GM19452 (cell line): ENCODE measurements at regions not wholly inside any gene's neighbourhood (a gene's known extent, or its start where the extent isn't known, plus 50 kb on each side); places are given as distances from the start of the nearest gene placed in this dataset.

Source experiments
- ATAC-seq: cut with Tn5 transposase; IDR thresholded peaks from one replicate; pipeline ENCODE4 v1.9.1; 2021; ENCODE audit not compliant: unreplicated experiment

DNA sequence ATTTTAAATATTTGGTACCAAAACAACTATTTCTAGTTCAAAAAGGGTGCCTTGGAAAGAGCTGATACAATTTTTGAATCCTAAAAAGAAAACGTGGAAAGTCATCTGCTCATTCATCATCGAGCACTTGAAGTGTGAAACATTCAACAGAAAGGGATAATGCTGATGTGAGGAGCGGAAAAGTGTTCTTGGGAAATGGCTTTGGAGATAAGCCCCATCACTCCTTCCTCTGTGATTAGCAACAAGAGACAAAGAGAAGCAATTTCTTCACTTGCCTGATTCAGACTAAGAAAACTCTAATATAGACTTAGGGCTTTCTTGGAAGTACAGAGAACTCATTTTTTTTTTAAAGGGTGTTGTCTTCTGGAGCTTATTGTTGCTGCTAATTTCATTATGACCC is 74.9 kb downstream of the C9orf152 start:
- ATAC-seq, result no peak

DNA sequence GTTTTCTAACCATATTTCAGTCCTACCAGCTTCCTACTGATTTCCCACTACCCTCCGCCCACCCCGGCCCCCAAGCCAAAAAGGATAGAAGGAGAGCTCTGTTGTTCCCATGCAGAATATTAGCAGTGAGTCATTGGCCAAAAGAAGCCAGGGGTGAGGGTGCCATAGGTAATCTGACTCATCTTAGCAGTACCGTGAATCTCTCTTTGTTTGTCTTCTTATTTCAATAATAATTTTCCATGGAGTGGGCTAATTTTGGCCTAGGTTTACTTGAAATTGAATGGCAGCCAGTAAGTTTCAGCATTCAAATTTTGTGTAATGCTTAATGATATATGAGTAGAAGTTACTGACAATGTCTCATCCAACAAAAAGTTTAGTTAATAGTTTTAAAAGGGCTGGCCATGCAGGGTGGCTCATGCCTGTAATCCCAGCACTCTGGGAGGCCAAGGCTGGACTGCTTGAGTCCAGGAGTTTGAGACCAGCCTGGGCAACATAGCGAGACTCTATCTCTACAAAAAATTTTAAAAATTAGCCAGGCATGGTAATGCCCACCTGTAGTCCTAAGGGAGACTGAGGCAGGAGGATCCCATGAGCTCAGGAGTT is 74.2 kb downstream of the C9orf152 start:
- ATAC-seq, result no peak

DNA sequence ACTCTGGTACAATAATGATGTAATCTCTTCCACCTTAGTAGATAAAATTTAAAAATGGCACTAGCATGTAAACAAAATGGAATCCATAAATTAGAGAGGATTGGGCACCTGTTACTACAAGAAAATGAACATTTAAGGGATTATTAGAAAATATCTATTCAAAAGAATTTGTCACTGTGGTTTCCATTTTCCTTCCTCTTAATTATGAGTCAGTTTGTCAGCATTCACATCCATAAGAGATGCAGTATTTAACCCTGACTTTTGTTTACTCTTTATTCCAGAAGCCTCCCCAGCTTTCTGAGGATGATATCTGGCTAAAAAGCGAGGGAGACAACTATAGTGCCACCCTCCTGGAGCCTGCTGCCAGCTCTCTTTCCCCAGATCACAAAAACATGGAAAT is 72.1 kb downstream of the C9orf152 start:
- ATAC-seq, result no peak

DNA sequence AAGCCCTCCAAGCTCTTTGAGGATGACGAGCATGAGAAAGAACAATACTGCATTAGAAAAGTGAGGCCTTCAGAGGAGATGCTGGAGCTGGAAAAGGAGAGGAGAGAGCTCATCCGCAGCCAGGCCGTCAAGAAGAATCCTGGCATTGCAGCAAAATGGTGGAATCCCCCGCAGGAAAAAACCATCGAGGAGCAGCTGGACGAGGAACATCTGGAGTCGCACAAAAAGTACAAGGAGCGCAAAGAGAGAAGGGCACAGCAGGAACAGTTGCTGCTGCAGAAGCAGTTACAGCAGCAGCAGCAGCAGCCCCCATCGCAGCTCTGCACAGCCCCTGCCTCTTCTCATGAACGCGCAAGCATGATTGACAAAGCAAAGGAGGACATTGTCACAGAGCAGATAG is 71.2 kb downstream of the C9orf152 start:
- ATAC-seq, result no peak

DNA sequence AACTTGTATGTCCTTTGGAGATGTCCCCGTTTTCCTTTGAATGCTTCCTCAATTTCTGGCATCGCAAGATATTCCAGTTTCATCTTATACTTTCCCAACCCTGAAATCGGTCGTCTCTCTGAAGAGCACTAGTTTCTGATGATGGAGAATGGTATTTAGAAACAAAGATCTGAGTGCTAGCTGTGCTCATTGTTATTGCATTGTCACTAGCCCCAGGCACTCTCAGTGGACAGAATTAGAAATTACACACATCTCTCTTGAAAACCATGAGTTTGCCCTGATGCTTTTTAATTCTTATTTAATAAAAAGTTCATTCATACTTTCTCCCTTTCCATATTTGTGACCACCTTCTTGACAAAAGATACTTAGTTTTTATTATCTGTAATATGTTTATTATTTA is 67.7 kb downstream of the C9orf152 start:
- no peak for ATAC-seq

DNA sequence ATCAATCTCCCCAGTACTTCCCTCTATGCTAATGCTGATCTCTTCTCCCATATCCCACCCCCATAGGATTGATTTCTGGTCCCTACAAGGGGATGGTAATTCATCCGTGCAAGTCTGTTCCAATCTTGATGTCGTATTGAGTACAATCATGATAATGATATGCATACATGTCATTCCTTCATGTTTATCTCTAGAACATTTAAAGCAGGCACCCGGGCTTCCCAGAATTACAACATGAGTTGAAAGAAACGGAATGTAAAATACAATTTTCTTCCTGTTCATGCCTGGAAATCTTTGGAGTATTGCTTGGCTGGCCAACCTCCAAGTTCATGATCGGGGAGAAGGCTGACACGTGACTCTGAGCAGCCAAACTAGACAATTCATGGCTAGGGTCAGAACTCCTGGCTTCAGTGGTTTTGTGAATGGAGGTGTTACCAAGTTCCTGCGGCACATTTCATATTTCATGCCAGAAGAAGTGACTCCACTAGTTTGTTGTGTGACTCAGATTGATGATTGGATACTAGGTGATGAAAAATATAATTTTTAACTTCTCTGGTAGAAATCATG is 66.6 kb downstream of the C9orf152 start:
- ATAC-seq, result no peak

DNA sequence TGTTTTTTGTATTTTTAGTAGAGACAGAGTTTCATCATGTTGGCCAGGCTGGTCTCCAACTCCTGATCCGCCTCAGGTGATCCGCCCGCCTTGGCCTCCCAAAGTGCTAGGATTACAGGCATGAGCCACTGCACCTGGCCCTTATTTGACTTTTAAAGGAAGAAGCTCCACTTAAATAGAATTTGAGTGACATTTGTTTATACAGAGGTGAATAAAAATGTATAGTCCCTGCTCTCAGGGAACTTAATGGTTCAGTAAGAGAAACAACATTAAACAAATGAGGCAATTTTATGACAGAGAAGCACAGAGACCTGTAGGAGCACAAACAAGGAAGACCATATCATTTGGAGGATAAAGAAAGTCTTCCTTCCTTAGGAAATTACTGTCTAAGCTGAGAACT is 65.7 kb downstream of the C9orf152 start:
- ATAC-seq, result no peak

DNA sequence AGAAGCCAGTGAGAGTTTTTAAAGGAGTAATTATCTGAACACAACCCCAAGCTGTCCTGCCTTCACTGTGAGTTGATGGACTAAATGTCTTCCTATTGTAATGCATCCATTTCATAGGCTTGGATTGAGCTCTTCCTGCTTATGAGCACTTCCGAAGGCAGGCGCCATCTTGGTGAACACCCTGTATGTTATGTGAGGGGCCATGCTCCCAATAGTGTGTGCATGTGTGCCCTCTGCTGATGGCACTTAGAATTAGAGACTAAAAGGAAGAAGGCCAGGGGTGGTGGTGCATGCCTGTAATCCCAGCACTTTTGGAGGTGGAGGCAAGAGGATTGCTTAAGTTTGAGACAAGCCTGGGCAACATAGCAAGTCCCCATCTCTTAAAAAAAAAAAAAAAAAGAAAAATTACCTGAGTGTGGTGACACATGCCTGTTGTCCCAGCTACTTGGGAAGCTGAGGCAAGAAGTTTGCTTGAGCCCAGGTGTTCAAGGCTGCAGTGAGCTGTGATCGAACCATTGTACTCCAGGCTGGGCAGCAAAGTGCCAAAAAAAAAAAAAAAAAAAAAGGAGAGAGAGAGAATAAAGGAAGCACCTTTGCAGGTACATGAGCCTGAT is 65.0 kb downstream of the C9orf152 start:
- peak; percentile 6 for ATAC-seq

DNA sequence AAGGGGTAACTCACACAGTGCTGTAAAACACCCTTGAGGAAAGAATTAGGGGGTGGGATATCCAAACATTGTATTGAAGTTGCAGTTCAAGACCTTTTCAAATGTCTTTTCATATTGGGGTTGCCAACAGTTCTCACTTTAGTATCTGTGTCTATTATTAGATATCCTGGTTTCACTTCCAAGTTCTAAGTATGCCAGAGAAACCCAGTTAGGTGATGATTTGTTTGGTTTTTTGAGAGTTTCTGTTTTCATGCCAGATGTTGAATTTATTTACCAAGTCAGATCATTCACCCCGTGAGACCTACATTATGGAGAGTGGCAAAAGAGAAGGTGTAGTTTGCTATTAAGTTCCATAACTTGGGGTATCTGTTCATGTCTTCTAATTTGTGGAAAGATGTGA is 64.5 kb downstream of the C9orf152 start:
- ATAC-seq, result peak; percentile 47

DNA sequence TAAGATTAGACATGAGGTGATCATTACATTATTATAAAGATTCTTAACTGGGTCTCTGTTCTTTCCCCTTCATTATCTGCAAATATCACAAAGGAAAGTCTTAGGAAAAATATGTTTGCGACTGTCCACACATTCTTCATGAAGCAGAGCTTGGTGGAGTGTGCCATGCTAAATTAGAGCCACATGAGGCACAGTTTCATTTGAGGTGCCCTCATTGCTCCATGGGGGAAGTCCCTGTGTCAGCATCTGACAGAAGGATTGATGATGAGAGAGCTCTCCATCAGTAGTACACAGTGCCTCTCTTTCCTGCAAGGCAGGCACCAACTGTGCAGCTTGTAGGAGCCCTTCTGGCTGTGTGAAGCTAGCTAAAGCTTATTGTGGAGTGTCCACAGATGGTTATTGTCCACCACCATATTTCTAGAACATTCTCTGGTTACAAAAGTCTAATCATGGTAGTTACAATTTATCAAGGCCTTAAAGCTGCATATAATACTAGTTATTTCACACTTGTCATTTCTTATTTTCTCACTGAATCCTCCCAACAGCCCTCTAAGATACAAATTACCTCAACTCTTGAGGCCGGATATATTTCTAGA is 63.9 kb downstream of the C9orf152 start:
- ATAC-seq, result peak; percentile 55

DNA sequence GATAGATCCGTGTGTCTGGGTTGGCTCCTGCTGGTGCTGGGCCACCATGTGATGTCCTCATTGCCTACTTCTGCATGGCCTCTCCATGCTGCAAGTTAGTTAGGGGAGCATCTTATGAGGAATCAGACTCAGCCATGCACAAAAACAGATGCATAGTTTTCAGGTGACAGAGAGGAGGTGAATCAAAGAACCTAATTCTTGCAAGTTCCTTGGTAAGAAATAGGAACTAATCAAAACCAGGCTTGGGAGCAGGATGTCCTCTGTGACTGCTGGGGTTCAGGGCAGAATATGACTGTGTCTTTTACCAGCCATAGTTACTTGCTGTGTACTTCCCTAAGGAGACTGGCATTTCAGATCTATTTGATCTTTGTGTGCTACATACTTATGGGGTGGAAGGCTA is 61.6 kb downstream of the C9orf152 start:
- ATAC-seq, result no peak

DNA sequence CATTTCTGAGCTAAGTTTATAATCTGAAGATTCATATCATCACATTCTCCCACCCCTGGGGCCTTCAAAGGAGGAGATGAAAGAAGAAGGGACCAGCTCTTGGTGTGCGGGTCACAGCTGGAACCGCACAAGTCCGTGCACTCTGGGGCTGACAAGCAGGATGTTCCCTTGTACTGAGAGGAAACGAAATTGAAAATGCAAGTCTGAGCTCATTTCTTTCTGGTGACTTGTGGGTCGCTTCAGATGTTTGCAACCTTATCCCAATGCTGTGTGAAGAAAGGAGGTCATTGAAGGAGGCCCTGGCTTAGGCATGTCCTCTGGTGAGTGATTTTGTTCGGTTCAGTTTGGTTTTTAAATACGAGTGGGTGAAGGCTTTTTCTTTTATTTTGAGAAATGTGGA is 59.6 kb downstream of the C9orf152 start:
- peak; percentile 75 for ATAC-seq

DNA sequence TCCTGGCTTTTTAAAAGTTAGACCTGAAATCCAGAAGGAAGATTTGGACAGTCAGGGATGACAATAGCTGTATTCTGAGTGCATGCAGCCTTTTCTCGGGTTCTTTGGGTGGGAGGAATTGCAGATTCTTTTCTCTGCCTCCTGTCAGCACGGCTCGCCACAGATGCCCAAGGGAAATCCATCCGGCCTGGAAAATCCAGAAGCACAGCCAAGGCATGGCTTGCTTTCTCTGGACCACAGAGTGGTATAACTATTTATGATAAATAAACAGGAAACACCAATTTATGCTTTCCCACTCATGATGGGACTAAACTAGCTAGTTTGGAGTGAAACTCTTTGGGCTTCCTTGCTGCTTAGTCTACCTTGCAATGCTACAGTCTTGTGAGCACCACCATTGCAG is 59.1 kb downstream of the C9orf152 start:
- ATAC-seq, result no peak
